ENCODE measurements at regions not wholly inside any gene's neighbourhood (a gene's known extent, or its start where the extent isn't known, plus 50 kb on each side); places are given as distances from the start of the nearest gene placed in this dataset.

DNA sequence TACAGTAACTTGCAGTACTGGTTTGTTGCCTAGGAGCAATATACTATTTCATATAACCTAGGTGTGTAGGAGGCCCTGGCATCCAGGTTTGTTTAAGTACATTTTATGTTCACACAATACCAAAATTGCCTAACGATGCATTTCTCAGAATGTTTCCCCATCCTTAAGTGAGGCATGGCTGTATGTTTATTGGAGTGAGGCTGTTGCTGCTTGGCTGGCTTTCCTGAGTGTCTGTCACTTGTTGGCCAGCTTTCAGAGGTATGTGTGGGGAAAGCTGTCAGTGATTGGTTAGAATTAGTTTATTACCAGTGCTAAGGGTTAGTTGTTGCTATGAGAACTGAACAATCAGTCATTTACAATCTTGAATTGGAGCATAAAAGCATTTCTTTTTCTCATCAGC is 154.1 kb upstream of the CDH12 start:
- TF ChIP-seq, protein P1, sequence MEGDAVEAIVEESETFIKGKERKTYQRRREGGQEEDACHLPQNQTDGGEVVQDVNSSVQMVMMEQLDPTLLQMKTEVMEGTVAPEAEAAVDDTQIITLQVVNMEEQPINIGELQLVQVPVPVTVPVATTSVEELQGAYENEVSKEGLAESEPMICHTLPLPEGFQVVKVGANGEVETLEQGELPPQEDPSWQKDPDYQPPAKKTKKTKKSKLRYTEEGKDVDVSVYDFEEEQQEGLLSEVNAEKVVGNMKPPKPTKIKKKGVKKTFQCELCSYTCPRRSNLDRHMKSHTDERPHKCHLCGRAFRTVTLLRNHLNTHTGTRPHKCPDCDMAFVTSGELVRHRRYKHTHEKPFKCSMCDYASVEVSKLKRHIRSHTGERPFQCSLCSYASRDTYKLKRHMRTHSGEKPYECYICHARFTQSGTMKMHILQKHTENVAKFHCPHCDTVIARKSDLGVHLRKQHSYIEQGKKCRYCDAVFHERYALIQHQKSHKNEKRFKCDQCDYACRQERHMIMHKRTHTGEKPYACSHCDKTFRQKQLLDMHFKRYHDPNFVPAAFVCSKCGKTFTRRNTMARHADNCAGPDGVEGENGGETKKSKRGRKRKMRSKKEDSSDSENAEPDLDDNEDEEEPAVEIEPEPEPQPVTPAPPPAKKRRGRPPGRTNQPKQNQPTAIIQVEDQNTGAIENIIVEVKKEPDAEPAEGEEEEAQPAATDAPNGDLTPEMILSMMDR (IDR thresholded peaks at IDR 0.05), result no peak
- no peak for TF ChIP-seq POLR2A (IDR thresholded peaks at IDR 0.05)

Measured in prostate gland (tissue), 2 donors.